ENCODE measurements at regions not wholly inside any gene's neighbourhood (a gene's known extent, or its start where the extent isn't known, plus 50 kb on each side); places are given as distances from the start of the nearest gene placed in this dataset.

DNA sequence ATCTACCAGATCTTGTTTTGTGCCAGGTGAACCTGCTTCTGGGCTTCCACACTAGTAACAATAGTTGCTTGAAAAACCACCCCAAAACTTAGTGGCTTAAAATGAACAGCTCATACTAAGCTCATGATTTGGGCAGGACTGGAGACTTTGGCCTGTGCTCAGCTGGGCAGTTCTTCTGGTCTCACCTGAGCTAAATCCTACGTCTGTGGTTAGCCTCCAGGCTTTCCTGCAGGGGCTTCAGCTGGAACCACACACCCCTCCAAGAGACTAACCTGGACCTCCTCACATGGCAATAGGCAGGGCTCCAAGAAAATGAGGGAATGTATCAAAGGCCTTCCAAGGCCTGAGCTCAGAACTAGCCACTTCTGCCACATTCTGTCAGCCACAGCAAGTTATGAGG is 144.1 kb downstream of the CD8B2 start:
- no peak for TF ChIP-seq POLR2A (IDR thresholded peaks at IDR 0.05)
- TF ChIP-seq, protein P1, sequence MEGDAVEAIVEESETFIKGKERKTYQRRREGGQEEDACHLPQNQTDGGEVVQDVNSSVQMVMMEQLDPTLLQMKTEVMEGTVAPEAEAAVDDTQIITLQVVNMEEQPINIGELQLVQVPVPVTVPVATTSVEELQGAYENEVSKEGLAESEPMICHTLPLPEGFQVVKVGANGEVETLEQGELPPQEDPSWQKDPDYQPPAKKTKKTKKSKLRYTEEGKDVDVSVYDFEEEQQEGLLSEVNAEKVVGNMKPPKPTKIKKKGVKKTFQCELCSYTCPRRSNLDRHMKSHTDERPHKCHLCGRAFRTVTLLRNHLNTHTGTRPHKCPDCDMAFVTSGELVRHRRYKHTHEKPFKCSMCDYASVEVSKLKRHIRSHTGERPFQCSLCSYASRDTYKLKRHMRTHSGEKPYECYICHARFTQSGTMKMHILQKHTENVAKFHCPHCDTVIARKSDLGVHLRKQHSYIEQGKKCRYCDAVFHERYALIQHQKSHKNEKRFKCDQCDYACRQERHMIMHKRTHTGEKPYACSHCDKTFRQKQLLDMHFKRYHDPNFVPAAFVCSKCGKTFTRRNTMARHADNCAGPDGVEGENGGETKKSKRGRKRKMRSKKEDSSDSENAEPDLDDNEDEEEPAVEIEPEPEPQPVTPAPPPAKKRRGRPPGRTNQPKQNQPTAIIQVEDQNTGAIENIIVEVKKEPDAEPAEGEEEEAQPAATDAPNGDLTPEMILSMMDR (IDR thresholded peaks at IDR 0.05): no peak

All from right lobe of liver (tissue), 4 donors.